ENCODE measurements at regions not wholly inside any gene's neighbourhood (a gene's known extent, or its start where the extent isn't known, plus 50 kb on each side); places are given as distances from the start of the nearest gene placed in this dataset.
A peak's percentile ranks its signal among the peaks of the same experiment; 100 is the strongest.

DNA sequence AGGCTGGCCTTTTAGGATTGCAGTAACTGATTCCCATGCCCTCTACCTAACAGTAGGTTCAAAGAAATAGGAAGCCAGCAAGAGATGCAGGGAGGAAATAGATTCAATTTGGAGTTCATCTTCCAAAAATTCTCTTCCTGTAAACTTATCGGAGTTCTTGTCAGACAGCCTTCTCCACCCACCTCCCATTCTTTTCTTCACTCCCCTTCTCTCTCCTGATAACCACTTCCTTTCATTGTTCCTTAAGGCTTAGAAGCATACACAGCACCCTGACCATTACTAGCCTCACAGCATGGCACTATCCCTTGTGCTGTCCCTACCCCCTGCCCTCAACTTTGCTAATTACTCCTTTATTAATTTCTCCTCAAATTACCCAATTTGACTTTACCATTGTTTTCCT is 130.4 kb upstream of the ADAMTS9 start:
- no peak overlapping the region for H3K27ac ChIP-seq (ENCODE audit: low read depth, low read length)
- TF ChIP-seq, protein P1, sequence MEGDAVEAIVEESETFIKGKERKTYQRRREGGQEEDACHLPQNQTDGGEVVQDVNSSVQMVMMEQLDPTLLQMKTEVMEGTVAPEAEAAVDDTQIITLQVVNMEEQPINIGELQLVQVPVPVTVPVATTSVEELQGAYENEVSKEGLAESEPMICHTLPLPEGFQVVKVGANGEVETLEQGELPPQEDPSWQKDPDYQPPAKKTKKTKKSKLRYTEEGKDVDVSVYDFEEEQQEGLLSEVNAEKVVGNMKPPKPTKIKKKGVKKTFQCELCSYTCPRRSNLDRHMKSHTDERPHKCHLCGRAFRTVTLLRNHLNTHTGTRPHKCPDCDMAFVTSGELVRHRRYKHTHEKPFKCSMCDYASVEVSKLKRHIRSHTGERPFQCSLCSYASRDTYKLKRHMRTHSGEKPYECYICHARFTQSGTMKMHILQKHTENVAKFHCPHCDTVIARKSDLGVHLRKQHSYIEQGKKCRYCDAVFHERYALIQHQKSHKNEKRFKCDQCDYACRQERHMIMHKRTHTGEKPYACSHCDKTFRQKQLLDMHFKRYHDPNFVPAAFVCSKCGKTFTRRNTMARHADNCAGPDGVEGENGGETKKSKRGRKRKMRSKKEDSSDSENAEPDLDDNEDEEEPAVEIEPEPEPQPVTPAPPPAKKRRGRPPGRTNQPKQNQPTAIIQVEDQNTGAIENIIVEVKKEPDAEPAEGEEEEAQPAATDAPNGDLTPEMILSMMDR (IDR thresholded peaks at IDR 0.05; ENCODE audit: insufficient read depth, low read depth, low read length), result no peak
- no peak for TF ChIP-seq EZH2 (IDR thresholded peaks at IDR 0.05; ENCODE audit: insufficient read depth, low read length)
- no peaks in the 10 kb centered on the region for H4K20me1 ChIP-seq (ENCODE audit: insufficient read depth, low read length)
- H3K4me1 ChIP-seq (ENCODE audit: insufficient read depth, low read length), result no peaks in the 10 kb centered on the region
- no peak overlapping the region for H3K9ac ChIP-seq (ENCODE audit: low read length)
- H3K36me3 Mint-ChIP-seq (ENCODE audit: low read depth, unreplicated experiment), result no peaks in the 10 kb centered on the region
- no peak overlapping the region for H3K4me3 Mint-ChIP-seq (ENCODE audit: unreplicated experiment)
- no peaks in the 10 kb centered on the region for H3K27me3 ChIP-seq (ENCODE audit: insufficient read depth, low read length)
- DNase-seq (ENCODE audit: low read depth) (no peak), FAIRE-seq (no peak)
- H2AFZ ChIP-seq (ENCODE audit: low read depth, low read length), result no peak overlapping the region
- H3K4me1 Mint-ChIP-seq (ENCODE audit: low read depth, unreplicated experiment), result peaks cover 24% of the 10 kb centered on the region
- H3K4me2 ChIP-seq (ENCODE audit: low read length), result no peak overlapping the region
- no peaks in the 10 kb centered on the region for H3K36me3 ChIP-seq (ENCODE audit: insufficient read depth, low read length)
- H3K27ac Mint-ChIP-seq (ENCODE audit: unreplicated experiment), result no peak overlapping the region
- peaks cover 4% of the 10 kb centered on the region for H3K9me3 Mint-ChIP-seq (ENCODE audit: unreplicated experiment)
- H3K4me3 ChIP-seq (ENCODE audit: insufficient read depth, low read depth, low read length), result no peak overlapping the region
- H3K79me2 ChIP-seq (ENCODE audit: insufficient read depth, low read length), result no peaks in the 10 kb centered on the region
- no peaks in the 10 kb centered on the region for H3K27me3 Mint-ChIP-seq (ENCODE audit: low read depth, unreplicated experiment)
- no peaks in the 10 kb centered on the region for H3K9me3 ChIP-seq (ENCODE audit: insufficient read depth, low read depth, low read length)

DNA sequence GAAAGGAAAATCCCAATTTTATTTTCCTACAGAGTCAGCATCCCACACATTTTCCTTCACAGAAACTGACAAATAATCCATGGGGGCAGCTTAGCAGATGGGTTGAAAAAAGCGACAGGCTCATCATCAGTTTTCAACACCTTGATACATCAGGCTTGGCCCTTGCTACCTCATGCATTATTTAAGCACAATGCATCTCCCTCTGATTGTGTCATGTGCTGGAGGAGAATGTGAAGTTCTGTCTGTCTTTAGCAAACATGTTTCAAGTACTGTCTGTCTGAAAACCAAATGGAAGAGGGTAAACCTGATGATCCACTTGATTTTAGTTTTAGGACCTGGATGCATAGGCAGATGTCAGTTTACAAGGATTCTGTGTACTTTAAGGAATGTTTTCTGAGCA is 128.6 kb upstream of the ADAMTS9 start:
- Histone ChIP-seq H4K20me1 (ENCODE audit: insufficient read depth, low read length) (no peaks in the 10 kb centered on the region), H3K4me1 (ENCODE audit: insufficient read depth, low read length) (no peaks in the 10 kb centered on the region), H3K4me3 (ENCODE audit: insufficient read depth, low read depth, low read length) (no peak overlapping the region), H2AFZ (ENCODE audit: low read depth, low read length) (no peak overlapping the region), H3K79me2 (ENCODE audit: insufficient read depth, low read length) (no peaks in the 10 kb centered on the region), H3K9me3 (ENCODE audit: insufficient read depth, low read depth, low read length) (no peaks in the 10 kb centered on the region), H3K9ac (ENCODE audit: low read length) (no peak overlapping the region), H3K4me2 (ENCODE audit: low read length) (no peak overlapping the region), H3K27me3 (ENCODE audit: insufficient read depth, low read length) (no peaks in the 10 kb centered on the region), H3K36me3 (ENCODE audit: insufficient read depth, low read length) (no peaks in the 10 kb centered on the region), H3K27ac (ENCODE audit: low read depth, low read length) (no peak overlapping the region)
- no peak overlapping the region for H3K27ac Mint-ChIP-seq (ENCODE audit: unreplicated experiment)
- H3K27me3 Mint-ChIP-seq (ENCODE audit: low read depth, unreplicated experiment), result no peaks in the 10 kb centered on the region
- FAIRE-seq, result no peak
- TF ChIP-seq, protein P1 (IDR thresholded peaks at IDR 0.05; ENCODE audit: insufficient read depth, low read depth, low read length), result no peak
- TF ChIP-seq EZH2 (IDR thresholded peaks at IDR 0.05; ENCODE audit: insufficient read depth, low read length), result no peak
- H3K36me3 Mint-ChIP-seq (ENCODE audit: low read depth, unreplicated experiment), result no peaks in the 10 kb centered on the region
- H3K4me3 Mint-ChIP-seq (ENCODE audit: unreplicated experiment), result no peak overlapping the region
- H3K9me3 Mint-ChIP-seq (ENCODE audit: unreplicated experiment), result peaks cover 4% of the 10 kb centered on the region
- DNase-seq (ENCODE audit: low read depth), result no peak
- H3K4me1 Mint-ChIP-seq (ENCODE audit: low read depth, unreplicated experiment), result peaks cover 24% of the 10 kb centered on the region

DNA sequence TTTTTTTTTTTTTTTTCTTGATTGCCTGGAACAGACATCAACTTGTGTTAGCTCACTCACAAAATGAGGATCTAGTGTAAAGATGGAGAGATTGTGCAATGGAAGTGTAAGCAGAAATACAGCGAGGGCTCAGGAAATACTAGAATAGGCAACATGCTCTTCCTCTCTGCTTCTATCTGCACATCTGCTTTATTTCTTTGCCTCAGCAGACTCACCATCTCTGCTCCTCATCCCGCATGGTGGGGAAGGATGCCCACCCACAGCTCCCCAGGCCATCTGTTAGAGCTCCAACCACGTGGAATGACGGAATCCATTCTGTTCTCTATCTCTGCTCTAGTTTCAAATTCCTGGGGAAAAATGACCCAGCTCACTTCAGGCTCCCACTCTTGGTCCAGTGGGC is 128.0 kb upstream of the ADAMTS9 start:
- no peak overlapping the region for H3K9ac ChIP-seq (ENCODE audit: low read length)
- H3K9me3 Mint-ChIP-seq (ENCODE audit: unreplicated experiment), result peaks cover 4% of the 10 kb centered on the region
- no peak for FAIRE-seq

More for the DNA sequence above, 128.0 kb upstream of the ADAMTS9 start:
- Mint-ChIP-seq H3K36me3 (ENCODE audit: low read depth, unreplicated experiment) (no peaks in the 10 kb centered on the region), H3K4me1 (ENCODE audit: low read depth, unreplicated experiment) (peaks cover 24% of the 10 kb centered on the region), H3K27ac (ENCODE audit: unreplicated experiment) (peak overlapping the region; percentile 8), H3K27me3 (ENCODE audit: low read depth, unreplicated experiment) (no peaks in the 10 kb centered on the region), H3K4me3 (ENCODE audit: unreplicated experiment) (no peak overlapping the region)
- Histone ChIP-seq H3K4me2 (ENCODE audit: low read length) (no peak overlapping the region), H3K27me3 (ENCODE audit: insufficient read depth, low read length) (no peaks in the 10 kb centered on the region), H3K36me3 (ENCODE audit: insufficient read depth, low read length) (no peaks in the 10 kb centered on the region), H2AFZ (ENCODE audit: low read depth, low read length) (no peak overlapping the region), H3K4me3 (ENCODE audit: insufficient read depth, low read depth, low read length) (no peak overlapping the region), H3K9me3 (ENCODE audit: insufficient read depth, low read depth, low read length) (no peaks in the 10 kb centered on the region), H3K4me1 (ENCODE audit: insufficient read depth, low read length) (no peaks in the 10 kb centered on the region), H3K79me2 (ENCODE audit: insufficient read depth, low read length) (no peaks in the 10 kb centered on the region), H3K27ac (ENCODE audit: low read depth, low read length) (no peak overlapping the region), H4K20me1 (ENCODE audit: insufficient read depth, low read length) (no peaks in the 10 kb centered on the region)
- DNase-seq (ENCODE audit: low read depth), result no peak
- TF ChIP-seq EZH2 (IDR thresholded peaks at IDR 0.05; ENCODE audit: insufficient read depth, low read length), result no peak
- TF ChIP-seq, protein P1 (IDR thresholded peaks at IDR 0.05; ENCODE audit: insufficient read depth, low read depth, low read length), result no peak
